NCI-H2029 (cell line): ENCODE measurements at regions not wholly inside any gene's neighbourhood (a gene's known extent, or its start where the extent isn't known, plus 50 kb on each side); places are given as distances from the start of the nearest gene placed in this dataset.
"Not testable (repeated sequence)": the region's sequence is repeated elsewhere in the genome, so short reads cannot be mapped to it uniquely, and the experiment has no call there.

ENCODE experiments used
- DNase-seq: peaks from one replicate; lab custom pipeline; 2025; lab: John Stamatoyannopoulos, UW

GRCh38 chr18:78411539-78411938 is 568.1 kb upstream of the SALL3 start:
- DNase-seq, result no peak

- DNase-seq, result no peak
Measured at GRCh38 chr18:78414302-78414701, 565.3 kb upstream of the SALL3 start.

GRCh38 chr18:78416853-78417252 is 562.8 kb upstream of the SALL3 start:
- DNase-seq, result no peak

- DNase-seq, result no peak
Measured at GRCh38 chr18:78418379-78418778, 561.2 kb upstream of the SALL3 start.

GRCh38 chr18:78419171-78419570 is 560.4 kb upstream of the SALL3 start:
- no peak for DNase-seq

- no peak for DNase-seq
Measured at GRCh38 chr18:78420116-78420515, 559.5 kb upstream of the SALL3 start.

GRCh38 chr18:78421392-78421791 is 558.2 kb upstream of the SALL3 start:
- DNase-seq, result no peak

GRCh38 chr18:78422336-78422735 is 557.3 kb upstream of the SALL3 start:
- no peak for DNase-seq

- no peak for DNase-seq
Measured at GRCh38 chr18:78423811-78424210, 555.8 kb upstream of the SALL3 start.

- no peak for DNase-seq
Measured at GRCh38 chr18:78424403-78425018, 555.1 kb upstream of the SALL3 start.

GRCh38 chr18:78425019-78425412 is 554.6 kb upstream of the SALL3 start:
- no peak for DNase-seq

- no peak for DNase-seq
Measured at GRCh38 chr18:78427081-78427480, 552.5 kb upstream of the SALL3 start.

- DNase-seq, result no peak
Measured at GRCh38 chr18:78429127-78430108, 550.2 kb upstream of the SALL3 start.

GRCh38 chr18:78430131-78430758 is 549.4 kb upstream of the SALL3 start:
- DNase-seq, result peak; percentile 25

GRCh38 chr18:78431606-78432005 is 548.0 kb upstream of the SALL3 start:
- no peak for DNase-seq

- no peak for DNase-seq
Measured at GRCh38 chr18:78433562-78433961, 546.1 kb upstream of the SALL3 start.

- no peak for DNase-seq
Measured at GRCh38 chr18:78436110-78436509, 543.5 kb upstream of the SALL3 start.

- DNase-seq, result not testable (repeated sequence)
Measured at GRCh38 chr18:78438235-78438634, 541.4 kb upstream of the SALL3 start.

- no peak for DNase-seq
Measured at GRCh38 chr18:78445880-78446279, 533.7 kb upstream of the SALL3 start.

GRCh38 chr18:78447211-78447610 is 532.4 kb upstream of the SALL3 start:
- DNase-seq, result no peak

- no peak for DNase-seq
Measured at GRCh38 chr18:78448106-78448505, 531.5 kb upstream of the SALL3 start.

- DNase-seq, result no peak
Measured at GRCh38 chr18:78448591-78448990, 531.0 kb upstream of the SALL3 start.

GRCh38 chr18:78454221-78454620 is 525.4 kb upstream of the SALL3 start:
- DNase-seq, result no peak
